Osteocyte (in vitro differentiated cells): ENCODE measurements at regions not wholly inside any gene's neighbourhood (a gene's known extent, or its start where the extent isn't known, plus 50 kb on each side); places are given as distances from the start of the nearest gene placed in this dataset.

ENCODE experiments used
- DNase-seq: peaks from one replicate; pipeline ENCODE4 v3.0.0; 2021; ENCODE audit warnings: mixed read lengths; ENCODE audit not compliant: unreplicated experiment; ENCODE audit errors: extremely low spot score
- H3K27ac Mint-ChIP-seq: one replicate; pipeline ENCODE4 v1.8.0; 2021; ENCODE audit warnings: mild to moderate bottlenecking, mixed read lengths; ENCODE audit not compliant: unreplicated experiment
- H3K27me3 Mint-ChIP-seq: one replicate; pipeline ENCODE4 v1.8.0; 2021; ENCODE audit warnings: mixed read lengths; ENCODE audit not compliant: unreplicated experiment
- H3K36me3 Mint-ChIP-seq: one replicate; pipeline ENCODE4 v1.8.0; 2021; ENCODE audit warnings: mixed read lengths; ENCODE audit not compliant: unreplicated experiment
- H3K4me1 Mint-ChIP-seq: one replicate; pipeline ENCODE4 v1.8.0; 2021; ENCODE audit warnings: mixed read lengths; ENCODE audit not compliant: unreplicated experiment
- H3K4me3 Mint-ChIP-seq: one replicate; pipeline ENCODE4 v1.8.0; 2021; ENCODE audit warnings: mild to moderate bottlenecking, moderate library complexity, mixed read lengths; ENCODE audit not compliant: unreplicated experiment
- H3K9me3 Mint-ChIP-seq: one replicate; pipeline ENCODE4 v1.8.0; 2021; ENCODE audit warnings: mixed read lengths; ENCODE audit not compliant: unreplicated experiment
- TF ChIP-seq, protein P1 (sequence below): fragments of 200-600 bp; sonication (generic); IDR thresholded peaks from 2 replicates; pipeline ENCODE4 v1.5.0; 2021; ENCODE audit warnings: antibody characterized with exemption, mild to moderate bottlenecking, moderate library complexity

DNA sequence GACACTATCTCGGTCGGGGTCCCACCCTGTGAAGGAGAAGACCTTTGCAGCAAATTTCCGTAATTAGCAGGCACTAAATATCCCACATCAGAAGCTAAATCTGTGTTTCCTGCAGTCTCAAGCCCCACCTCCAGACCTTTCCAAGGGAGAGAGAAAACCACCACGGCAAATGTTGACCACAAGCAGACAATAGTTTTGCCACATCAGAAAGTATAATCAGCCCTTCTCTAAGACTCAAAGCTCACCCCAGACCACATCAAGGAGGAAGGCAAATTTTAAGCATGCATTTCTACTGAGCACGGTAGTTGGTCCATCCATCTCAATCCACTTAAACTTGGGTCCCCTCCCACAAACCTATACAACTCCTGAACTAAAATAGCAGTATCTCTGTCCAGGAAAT lies 398.5 kb downstream of the GPM6A start:
- Mint-ChIP-seq H3K27me3 (no peaks in the 10 kb centered on the region), H3K36me3 (peaks cover 37% of the 10 kb centered on the region), H3K9me3 (peaks cover 37% of the 10 kb centered on the region), H3K4me3 (no peak overlapping the region), H3K4me1 (peaks cover 33% of the 10 kb centered on the region), H3K27ac (no peak overlapping the region)
- no peak for DNase-seq
- TF ChIP-seq, protein P1, sequence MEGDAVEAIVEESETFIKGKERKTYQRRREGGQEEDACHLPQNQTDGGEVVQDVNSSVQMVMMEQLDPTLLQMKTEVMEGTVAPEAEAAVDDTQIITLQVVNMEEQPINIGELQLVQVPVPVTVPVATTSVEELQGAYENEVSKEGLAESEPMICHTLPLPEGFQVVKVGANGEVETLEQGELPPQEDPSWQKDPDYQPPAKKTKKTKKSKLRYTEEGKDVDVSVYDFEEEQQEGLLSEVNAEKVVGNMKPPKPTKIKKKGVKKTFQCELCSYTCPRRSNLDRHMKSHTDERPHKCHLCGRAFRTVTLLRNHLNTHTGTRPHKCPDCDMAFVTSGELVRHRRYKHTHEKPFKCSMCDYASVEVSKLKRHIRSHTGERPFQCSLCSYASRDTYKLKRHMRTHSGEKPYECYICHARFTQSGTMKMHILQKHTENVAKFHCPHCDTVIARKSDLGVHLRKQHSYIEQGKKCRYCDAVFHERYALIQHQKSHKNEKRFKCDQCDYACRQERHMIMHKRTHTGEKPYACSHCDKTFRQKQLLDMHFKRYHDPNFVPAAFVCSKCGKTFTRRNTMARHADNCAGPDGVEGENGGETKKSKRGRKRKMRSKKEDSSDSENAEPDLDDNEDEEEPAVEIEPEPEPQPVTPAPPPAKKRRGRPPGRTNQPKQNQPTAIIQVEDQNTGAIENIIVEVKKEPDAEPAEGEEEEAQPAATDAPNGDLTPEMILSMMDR, result no peak

DNA sequence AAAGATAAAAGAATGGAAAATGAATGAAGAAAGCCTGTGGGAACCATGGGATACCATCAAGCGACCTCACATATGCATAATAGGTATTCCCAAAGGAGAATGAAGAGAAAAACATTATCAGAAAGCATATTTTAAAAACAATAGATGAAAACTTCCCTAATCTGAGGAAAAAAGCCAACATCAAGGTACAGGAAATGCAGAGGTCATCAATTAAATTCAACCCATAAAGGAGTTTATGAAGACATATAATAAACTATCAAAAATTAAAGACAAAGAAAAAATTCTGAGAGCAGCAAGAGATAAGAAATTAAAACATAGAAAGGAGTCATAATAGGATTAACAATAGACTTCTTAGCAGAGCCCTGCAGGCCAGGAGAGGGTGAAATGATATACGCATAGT lies 397.5 kb downstream of the GPM6A start:
- TF ChIP-seq, protein P1, result no peak
- H3K9me3 Mint-ChIP-seq, result peaks cover 37% of the 10 kb centered on the region
- no peak overlapping the region for H3K27ac Mint-ChIP-seq

DNA sequence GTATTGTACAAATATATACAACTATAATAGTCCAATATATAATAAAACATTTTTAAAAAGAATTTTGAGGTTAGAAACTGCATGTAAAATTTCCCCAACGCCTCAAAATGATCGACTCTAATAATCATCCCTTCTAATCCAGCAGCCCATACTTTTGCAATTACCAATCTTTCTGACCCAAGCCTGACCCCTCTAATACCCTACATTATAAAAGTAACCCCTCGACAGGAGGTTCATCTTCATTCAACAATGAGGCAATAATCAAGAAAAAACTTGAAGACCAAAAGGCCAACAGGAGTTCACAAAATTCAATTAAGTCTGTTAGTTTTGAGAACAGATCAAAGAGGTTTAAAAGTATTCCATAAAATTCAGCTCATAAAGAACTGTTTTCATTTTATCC lies 393.5 kb downstream of the GPM6A start:
- no peak for DNase-seq
- H3K36me3 Mint-ChIP-seq, result peaks cover 26% of the 10 kb centered on the region
- H3K9me3 Mint-ChIP-seq, result peaks cover 26% of the 10 kb centered on the region
- peak overlapping the region; percentile 98 for H3K27ac Mint-ChIP-seq
- H3K4me3 Mint-ChIP-seq, result no peak overlapping the region
- H3K4me1 Mint-ChIP-seq, result peaks cover 58% of the 10 kb centered on the region
- no peaks in the 10 kb centered on the region for H3K27me3 Mint-ChIP-seq
- TF ChIP-seq, protein P1, result no peak

More for the DNA sequence above, 397.5 kb downstream of the GPM6A start:
- no peaks in the 10 kb centered on the region for H3K27me3 Mint-ChIP-seq
- H3K36me3 Mint-ChIP-seq, result peaks cover 37% of the 10 kb centered on the region
- DNase-seq, result no peak
- peaks cover 43% of the 10 kb centered on the region for H3K4me1 Mint-ChIP-seq
- H3K4me3 Mint-ChIP-seq, result no peak overlapping the region

GRCh38 chr4:175419236-175419718 lies 392.8 kb downstream of the GPM6A start:
- peak overlapping the region; percentile 98 for H3K27ac Mint-ChIP-seq

DNA sequence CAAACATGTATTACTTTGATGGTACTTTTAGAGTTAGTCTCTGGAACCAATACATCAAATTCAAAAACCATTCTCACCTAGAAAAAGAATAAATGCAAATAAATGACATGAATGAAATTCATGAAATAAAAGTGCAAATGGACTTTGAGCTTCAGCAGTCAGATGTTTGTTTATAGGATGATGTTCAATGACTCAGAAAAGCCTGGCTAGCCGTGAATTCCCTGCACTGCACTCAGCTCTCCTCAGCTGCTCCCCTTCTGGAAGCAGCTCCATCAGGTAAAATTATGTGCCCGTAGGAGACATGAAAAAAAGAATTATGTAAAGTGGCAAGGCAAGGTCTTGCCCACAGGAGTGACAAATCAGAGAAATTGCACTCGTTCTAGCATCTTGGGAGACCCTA lies 390.6 kb downstream of the GPM6A start:
- DNase-seq, result no peak
- Mint-ChIP-seq H3K36me3 (peaks cover 16% of the 10 kb centered on the region), H3K9me3 (peaks cover 12% of the 10 kb centered on the region), H3K27ac (peak overlapping the region; percentile 96), H3K4me1 (peaks cover 62% of the 10 kb centered on the region), H3K27me3 (no peaks in the 10 kb centered on the region), H3K4me3 (no peak overlapping the region)
- TF ChIP-seq, protein P1, result no peak

More at GRCh38 chr4:175419236-175419718, 392.8 kb downstream of the GPM6A start:
- TF ChIP-seq, protein P1, result no peak
- Mint-ChIP-seq H3K4me3 (no peak overlapping the region), H3K36me3 (peaks cover 25% of the 10 kb centered on the region), H3K4me1 (peaks cover 61% of the 10 kb centered on the region), H3K9me3 (peaks cover 29% of the 10 kb centered on the region), H3K27me3 (no peaks in the 10 kb centered on the region)
- no peak for DNase-seq
